B cell (primary cell): ENCODE measurements at regions not wholly inside any gene's neighbourhood (a gene's known extent, or its start where the extent isn't known, plus 50 kb on each side); places are given as distances from the start of the nearest gene placed in this dataset.

Experiments
- EZH2 ChIP-seq: IDR thresholded peaks from 2 replicates; pipeline ENCODE4 v1.6.1; 2012; ENCODE audit warnings: borderline replicate concordance, low read depth, mild to moderate bottlenecking, moderate library complexity, low read length; ENCODE audit not compliant: insufficient read depth, poor library complexity, severe bottlenecking
- TF ChIP-seq, protein P1 (sequence below): fragments of 200-600 bp; IDR thresholded peaks from one replicate; pipeline ENCODE4 v1.8.0; 2022; ENCODE audit warnings: antibody characterized with exemption, mild to moderate bottlenecking

DNA sequence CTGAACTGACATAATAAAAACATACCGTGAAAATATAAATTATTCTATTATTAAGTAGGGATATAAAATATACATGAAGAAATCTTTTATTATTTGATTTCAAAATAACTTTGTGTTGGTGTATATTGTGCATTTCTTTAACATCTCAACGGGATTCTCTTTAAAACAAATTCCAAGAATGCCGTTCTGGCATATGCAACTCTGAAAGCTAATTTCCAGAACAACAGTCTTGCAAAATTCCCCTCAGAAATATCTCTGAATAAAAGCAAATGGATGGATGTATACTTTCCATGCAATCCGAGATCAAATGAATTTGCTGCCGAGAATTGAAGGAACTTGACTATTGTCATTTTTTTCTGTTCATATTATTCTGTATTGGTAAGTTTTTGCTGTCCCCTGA lies 1579.8 kb downstream of the PCDH9 start:
- TF ChIP-seq, protein P1, sequence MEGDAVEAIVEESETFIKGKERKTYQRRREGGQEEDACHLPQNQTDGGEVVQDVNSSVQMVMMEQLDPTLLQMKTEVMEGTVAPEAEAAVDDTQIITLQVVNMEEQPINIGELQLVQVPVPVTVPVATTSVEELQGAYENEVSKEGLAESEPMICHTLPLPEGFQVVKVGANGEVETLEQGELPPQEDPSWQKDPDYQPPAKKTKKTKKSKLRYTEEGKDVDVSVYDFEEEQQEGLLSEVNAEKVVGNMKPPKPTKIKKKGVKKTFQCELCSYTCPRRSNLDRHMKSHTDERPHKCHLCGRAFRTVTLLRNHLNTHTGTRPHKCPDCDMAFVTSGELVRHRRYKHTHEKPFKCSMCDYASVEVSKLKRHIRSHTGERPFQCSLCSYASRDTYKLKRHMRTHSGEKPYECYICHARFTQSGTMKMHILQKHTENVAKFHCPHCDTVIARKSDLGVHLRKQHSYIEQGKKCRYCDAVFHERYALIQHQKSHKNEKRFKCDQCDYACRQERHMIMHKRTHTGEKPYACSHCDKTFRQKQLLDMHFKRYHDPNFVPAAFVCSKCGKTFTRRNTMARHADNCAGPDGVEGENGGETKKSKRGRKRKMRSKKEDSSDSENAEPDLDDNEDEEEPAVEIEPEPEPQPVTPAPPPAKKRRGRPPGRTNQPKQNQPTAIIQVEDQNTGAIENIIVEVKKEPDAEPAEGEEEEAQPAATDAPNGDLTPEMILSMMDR = no peak
- no peak for TF ChIP-seq EZH2
